Esophagus squamous epithelium (tissue), 4 donors: ENCODE measurements at regions not wholly inside any gene's neighbourhood (a gene's known extent, or its start where the extent isn't known, plus 50 kb on each side); places are given as distances from the start of the nearest gene placed in this dataset.

ENCODE experiments used
- POLR2A ChIP-seq, 4 donors: fragments of 450-650 bp; IDR thresholded peaks; one replicate each; pipeline ENCODE4 v1.6.1; 2017; ENCODE audit warnings: antibody characterized with exemption in 4 of 4, mild to moderate bottlenecking in 4 of 4, moderate library complexity in 3 of 4
- TF ChIP-seq, protein P1 (sequence below), 6 experiments: fragments of 450-650 bp in 4 of 6; fragments of 200-600 bp in 2 of 6; sonication (generic) in 2 of 6; IDR thresholded peaks; one replicate each; pipeline ENCODE4 v1.5.1; 2016 to 2019; ENCODE audit warnings: antibody characterized with exemption in 6 of 6, mild to moderate bottlenecking in 4 of 6, moderate library complexity in 4 of 6

GRCh38 chr6:23435798-23436197 is 690.2 kb upstream of the NRSN1 start:
- TF ChIP-seq, protein P1, sequence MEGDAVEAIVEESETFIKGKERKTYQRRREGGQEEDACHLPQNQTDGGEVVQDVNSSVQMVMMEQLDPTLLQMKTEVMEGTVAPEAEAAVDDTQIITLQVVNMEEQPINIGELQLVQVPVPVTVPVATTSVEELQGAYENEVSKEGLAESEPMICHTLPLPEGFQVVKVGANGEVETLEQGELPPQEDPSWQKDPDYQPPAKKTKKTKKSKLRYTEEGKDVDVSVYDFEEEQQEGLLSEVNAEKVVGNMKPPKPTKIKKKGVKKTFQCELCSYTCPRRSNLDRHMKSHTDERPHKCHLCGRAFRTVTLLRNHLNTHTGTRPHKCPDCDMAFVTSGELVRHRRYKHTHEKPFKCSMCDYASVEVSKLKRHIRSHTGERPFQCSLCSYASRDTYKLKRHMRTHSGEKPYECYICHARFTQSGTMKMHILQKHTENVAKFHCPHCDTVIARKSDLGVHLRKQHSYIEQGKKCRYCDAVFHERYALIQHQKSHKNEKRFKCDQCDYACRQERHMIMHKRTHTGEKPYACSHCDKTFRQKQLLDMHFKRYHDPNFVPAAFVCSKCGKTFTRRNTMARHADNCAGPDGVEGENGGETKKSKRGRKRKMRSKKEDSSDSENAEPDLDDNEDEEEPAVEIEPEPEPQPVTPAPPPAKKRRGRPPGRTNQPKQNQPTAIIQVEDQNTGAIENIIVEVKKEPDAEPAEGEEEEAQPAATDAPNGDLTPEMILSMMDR (IDR thresholded peaks at IDR 0.05), result no peak
- no peak for TF ChIP-seq POLR2A (IDR thresholded peaks at IDR 0.05)
